GM23248 (cell line): ENCODE measurements at regions not wholly inside any gene's neighbourhood (a gene's known extent, or its start where the extent isn't known, plus 50 kb on each side); places are given as distances from the start of the nearest gene placed in this dataset. TPM values are rescaled to one million over a fixed set of nuclear protein-coding genes. Genes with fewer than 3 reads are reported as not detected.

ENCODE experiments used
- DNase-seq: peaks from one replicate; pipeline ENCODE4 v3.0.0-alpha.2; 2015
- H2AFZ ChIP-seq: fragments of 200-600 bp; sonication (generic); 2 replicates; pipeline ENCODE4 v1.6.1; 2016; ENCODE audit warnings: antibody characterized with exemption
- H3F3A ChIP-seq: fragments of 200-600 bp; sonication (generic); 2 replicates; pipeline ENCODE4 v1.6.1; 2016; ENCODE audit warnings: mild to moderate bottlenecking, antibody characterized with exemption, mixed run types; ENCODE audit not compliant: insufficient read depth
- H3K27ac ChIP-seq: fragments of 200-600 bp; sonication (generic); 2 replicates; pipeline ENCODE4 v1.5.1; 2016; ENCODE audit warnings: mild to moderate bottlenecking
- H3K27me3 ChIP-seq: fragments of 200-600 bp; sonication (generic); replicated peaks from 2 replicates; pipeline ENCODE4 v1.6.1; 2016; ENCODE audit warnings: mild to moderate bottlenecking; ENCODE audit not compliant: insufficient read depth
- H3K36me3 ChIP-seq: fragments of 200-600 bp; sonication (generic); 2 replicates; pipeline ENCODE4 v1.6.1; 2016; ENCODE audit warnings: low read depth, mild to moderate bottlenecking
- H3K4me1 ChIP-seq: fragments of 200-600 bp; sonication (generic); 2 replicates; pipeline ENCODE4 v1.6.1; 2016; ENCODE audit warnings: mild to moderate bottlenecking; ENCODE audit not compliant: insufficient read depth
- H3K4me2 ChIP-seq: fragments of 200-600 bp; sonication (generic); one replicate; pipeline ENCODE4 v1.6.1; 2016; ENCODE audit warnings: mild to moderate bottlenecking; ENCODE audit not compliant: unreplicated experiment
- H3K4me3 ChIP-seq: fragments of 200-600 bp; sonication (generic); 2 replicates; pipeline ENCODE4 v1.5.1; 2016; ENCODE audit warnings: mild to moderate bottlenecking
- H3K79me2 ChIP-seq: fragments of 200-600 bp; sonication (generic); 2 replicates; pipeline ENCODE4 v1.6.1; 2016; ENCODE audit warnings: mild to moderate bottlenecking; ENCODE audit not compliant: insufficient read depth
- H3K9ac ChIP-seq: fragments of 200-600 bp; sonication (generic); 2 replicates; pipeline ENCODE4 v1.6.1; 2016; ENCODE audit warnings: mild to moderate bottlenecking
- H3K9me2 ChIP-seq: fragments of 200-600 bp; sonication (generic); 2 replicates; pipeline ENCODE4 v1.6.1; 2016; ENCODE audit warnings: mixed run types, mild to moderate bottlenecking, moderate library complexity; ENCODE audit not compliant: insufficient read depth
- H3K9me3 ChIP-seq: fragments of 200-600 bp; sonication (generic); one replicate; pipeline ENCODE4 v1.6.1; 2017; ENCODE audit warnings: low read depth
- H4K20me1 ChIP-seq: fragments of 200-600 bp; sonication (generic); 2 replicates; pipeline ENCODE4 v1.6.0; 2016; ENCODE audit not compliant: insufficient read depth
- EZH2 ChIP-seq: fragments of 200-600 bp; sonication (generic); IDR thresholded peaks from 2 replicates; pipeline ENCODE4 v1.6.1; 2018; ENCODE audit warnings: antibody characterized with exemption, mild to moderate bottlenecking; ENCODE audit not compliant: insufficient read depth, poor library complexity, severe bottlenecking
- EZH2phosphoT487 ChIP-seq: fragments of 200-600 bp; sonication (generic); IDR thresholded peaks from 2 replicates; pipeline ENCODE4 v1.6.1; 2018; ENCODE audit warnings: antibody characterized with exemption, moderate library complexity, mild to moderate bottlenecking, low read depth; ENCODE audit not compliant: insufficient read depth
- WGBS, 2 experiments: methylation state at CpG; one replicate each; pipeline ENCODE4 v1.1.6; 2015 to 2017; ENCODE audit warnings: low lambda C conversion rate in 2 of 2, low coverage in 1 of 2; ENCODE audit errors: missing lambda C conversion rate in 2 of 2; 5-methylcytosine and 5-hydroxymethylcytosine counted together
- in situ Hi-C: fragments of 300-500 bp; cut with MboI; formaldehyde crosslinking; loops from 2 replicates; pipeline ENCODE4 v1.15.0; 2020
- small RNA-seq: library from RNA; depleted of rRNA; stranded (forward); fragments of <200 nt; gene quantifications from one replicate; pipeline ENCODE3, GENCODE V24; 2014; ENCODE audit warnings: low read depth, low replicate concordance

GRCh38 chrX:106499473-106499872 is 112.3 kb upstream of the RADX start:
- H3K36me3 ChIP-seq, result no peaks in the 10 kb centered on the region
- no peaks in the 10 kb centered on the region for H3F3A ChIP-seq
- no peak overlapping the region for H3K27ac ChIP-seq
- H3K9ac ChIP-seq, result no peak overlapping the region
- in situ Hi-C loops, result loop anchor here (25.0 kb wide), 1 partner anchor 288 kb away; no protein-coding TSS in a partner anchor
- no peak for TF ChIP-seq EZH2
- no peak for TF ChIP-seq EZH2phosphoT487
- H3K27me3 ChIP-seq, result no peaks in the 10 kb centered on the region
- no peaks in the 10 kb centered on the region for H3K9me2 ChIP-seq
- no peaks in the 10 kb centered on the region for H3K9me3 ChIP-seq
- no peak overlapping the region for H3K4me2 ChIP-seq
- no peak overlapping the region for H2AFZ ChIP-seq
- no peak for DNase-seq
- H3K4me1 ChIP-seq, result no peaks in the 10 kb centered on the region
- H4K20me1 ChIP-seq, result no peaks in the 10 kb centered on the region
- H3K79me2 ChIP-seq, result no peaks in the 10 kb centered on the region
- H3K4me3 ChIP-seq, result no peak overlapping the region

- Histone ChIP-seq H3K36me3 (no peaks in the 10 kb centered on the region), H3K9me2 (no peaks in the 10 kb centered on the region), H3K4me3 (no peak overlapping the region), H3K79me2 (no peaks in the 10 kb centered on the region), H3K4me2 (no peak overlapping the region), H3K4me1 (no peaks in the 10 kb centered on the region), H3K9ac (no peak overlapping the region), H2AFZ (no peak overlapping the region), H3K9me3 (no peaks in the 10 kb centered on the region), H3F3A (no peaks in the 10 kb centered on the region), H3K27ac (no peak overlapping the region), H3K27me3 (no peaks in the 10 kb centered on the region), H4K20me1 (no peaks in the 10 kb centered on the region)
- TF ChIP-seq EZH2 (no peak), EZH2phosphoT487 (no peak)
- 0% methylated on average over 1 of the region's 1 CpG for WGBS, 2 experiments
- no peak for DNase-seq
- in situ Hi-C loops, result no loop called here
Observed at GRCh38 chrX:106510713-106511403, 100.9 kb upstream of the RADX start.

Small RNAs in the stretch of these regions (small RNA-seq; reads per million reads assigned to genes)
- gene AL133271.1 (not detected), gene RF00019 (not detected)
